HG02642 (cell line): ENCODE measurements at regions not wholly inside any gene's neighbourhood (a gene's known extent, or its start where the extent isn't known, plus 50 kb on each side); places are given as distances from the start of the nearest gene placed in this dataset.
"Not testable (repeated sequence)": the region's sequence is repeated elsewhere in the genome, so short reads cannot be mapped to it uniquely, and the experiment has no call there.

Experiments used
- ATAC-seq: cut with Tn5 transposase; IDR thresholded peaks from one replicate; pipeline ENCODE4 v1.9.1; 2021; ENCODE audit warnings: mild to moderate bottlenecking; ENCODE audit not compliant: unreplicated experiment, poor library complexity

DNA sequence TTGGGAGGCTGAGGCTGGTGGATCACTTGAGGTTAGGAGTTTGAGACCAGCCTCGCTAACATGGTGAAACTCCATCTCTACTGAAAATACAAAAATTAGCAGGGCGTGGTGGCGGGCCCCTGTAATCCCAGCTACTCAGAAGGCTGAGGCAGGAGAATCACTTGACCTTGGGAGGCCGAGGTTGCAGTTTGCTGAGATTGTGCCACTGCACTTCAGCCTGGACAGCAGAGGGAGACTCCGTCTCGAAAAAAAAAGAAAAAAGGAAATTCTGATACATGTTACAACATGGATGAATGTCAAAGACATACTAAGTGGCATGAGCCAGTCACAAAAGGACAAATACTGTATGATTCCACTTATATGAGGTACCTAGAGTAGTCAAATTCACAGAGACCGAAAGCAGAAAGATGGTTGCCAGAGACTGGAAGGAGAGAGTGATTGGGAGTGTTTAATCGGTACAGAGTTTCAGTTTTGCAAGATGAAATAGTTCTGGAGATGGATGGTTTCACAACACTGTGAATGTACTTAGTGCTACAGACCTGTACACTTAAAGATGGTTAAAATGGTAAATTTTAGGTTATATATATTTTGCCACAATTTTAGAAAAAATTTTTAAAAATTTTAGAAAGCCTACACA lies 92.3 kb downstream of the BLID start:
- no peak for ATAC-seq

DNA sequence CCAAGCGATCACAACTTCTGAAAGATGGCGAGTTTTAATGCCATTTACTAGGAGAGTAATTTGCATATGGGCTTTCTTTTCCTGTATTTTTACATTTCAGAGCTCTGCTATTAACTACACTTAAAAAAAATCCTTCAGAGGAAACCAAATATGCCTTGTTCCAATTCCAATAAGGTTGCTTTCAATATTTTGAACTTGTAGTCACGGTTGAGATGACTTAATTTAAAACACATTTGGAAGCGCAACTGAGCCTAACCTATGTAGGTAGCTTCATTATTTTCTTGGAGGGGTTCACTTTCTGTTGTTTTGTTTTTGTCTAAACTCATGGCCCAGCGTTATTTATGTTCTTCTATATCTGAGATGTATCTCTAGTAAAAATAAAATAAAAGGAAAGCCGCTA lies 93.4 kb downstream of the BLID start:
- no peak for ATAC-seq

- ATAC-seq, result no peak
These were observed 95.1 kb downstream of the BLID start for GRCh38 chr11:122020902-122021301.

GRCh38 chr11:122019908-122020694 lies 95.9 kb downstream of the BLID start:
- ATAC-seq, result no peak

- ATAC-seq, result no peak
These were observed 108.4 kb downstream of the BLID start for GRCh38 chr11:122007601-122008071.

DNA sequence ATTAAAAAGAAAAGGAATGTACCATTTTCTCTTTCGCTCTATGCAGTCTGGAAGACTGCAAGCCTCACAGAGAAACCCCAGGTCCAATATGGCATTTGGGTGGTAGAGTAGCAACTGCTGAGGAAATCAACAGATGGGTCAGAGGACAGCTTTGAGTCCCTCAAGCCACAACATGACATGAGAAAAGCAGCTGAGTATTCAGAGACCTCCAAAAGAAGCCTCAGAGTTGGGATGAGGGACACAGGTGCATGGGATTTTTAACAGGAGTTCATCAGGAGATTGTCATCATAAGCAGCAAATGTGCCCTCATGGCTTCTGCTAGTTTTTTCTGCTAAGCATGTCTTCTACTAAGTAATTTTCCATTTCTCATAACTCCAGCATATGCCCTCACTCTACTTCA lies 111.6 kb downstream of the BLID start:
- no peak for ATAC-seq

DNA sequence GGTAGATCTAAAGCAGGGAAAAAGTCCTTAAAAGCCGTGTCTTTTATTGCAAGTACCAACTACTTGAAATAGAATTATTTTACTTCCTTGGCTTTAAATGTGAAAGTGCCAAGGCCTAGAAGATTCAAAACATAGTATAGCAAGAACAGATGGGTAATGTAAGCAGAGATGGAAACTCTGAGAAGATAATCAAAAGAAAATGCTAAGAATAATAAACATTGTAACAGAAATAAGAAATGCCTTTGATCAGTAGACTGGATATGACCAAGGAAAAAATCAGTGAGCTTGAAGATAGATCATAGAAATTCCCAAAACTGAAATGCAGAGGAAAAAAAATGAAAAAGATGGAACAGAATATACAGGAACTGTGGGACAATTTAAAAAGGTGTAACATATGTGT lies 113.1 kb downstream of the BLID start:
- no peak for ATAC-seq

DNA sequence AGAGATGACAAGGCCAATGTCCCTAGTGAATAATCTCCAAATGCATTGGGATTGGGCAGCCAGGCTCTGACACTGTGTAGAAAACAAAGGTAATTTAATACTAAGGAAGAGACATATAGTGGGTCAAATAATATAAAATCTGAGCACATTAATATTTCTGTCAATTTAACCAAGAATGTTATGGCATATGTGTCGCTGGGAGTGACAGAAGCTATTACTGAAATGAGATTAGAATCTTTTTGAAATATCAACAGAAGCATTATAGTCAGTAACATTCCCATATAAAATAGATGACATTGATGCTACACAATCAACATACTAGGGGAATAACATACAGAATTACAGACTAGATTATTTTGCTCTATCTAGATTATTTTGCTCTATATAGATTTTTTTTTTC lies 114.0 kb downstream of the BLID start:
- ATAC-seq, result no peak

DNA sequence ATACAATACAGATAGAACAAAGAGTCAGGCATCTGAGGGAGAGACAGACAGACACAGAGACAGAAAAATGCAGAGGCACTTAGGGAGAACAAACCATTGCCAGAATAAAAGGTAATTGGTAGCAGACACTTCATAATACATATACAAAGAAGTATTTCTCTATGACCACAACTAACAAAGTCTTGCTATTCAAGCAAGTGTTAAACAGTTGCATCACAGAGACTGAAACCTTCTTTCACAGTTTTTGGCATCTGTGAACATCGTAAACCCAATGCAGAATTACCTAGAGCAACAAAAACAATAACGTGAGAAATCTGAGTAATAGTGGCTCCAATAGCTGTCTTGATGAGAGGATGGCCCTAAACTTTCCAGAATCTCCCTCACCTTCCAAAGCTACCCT lies 116.4 kb downstream of the BLID start:
- ATAC-seq, result no peak

DNA sequence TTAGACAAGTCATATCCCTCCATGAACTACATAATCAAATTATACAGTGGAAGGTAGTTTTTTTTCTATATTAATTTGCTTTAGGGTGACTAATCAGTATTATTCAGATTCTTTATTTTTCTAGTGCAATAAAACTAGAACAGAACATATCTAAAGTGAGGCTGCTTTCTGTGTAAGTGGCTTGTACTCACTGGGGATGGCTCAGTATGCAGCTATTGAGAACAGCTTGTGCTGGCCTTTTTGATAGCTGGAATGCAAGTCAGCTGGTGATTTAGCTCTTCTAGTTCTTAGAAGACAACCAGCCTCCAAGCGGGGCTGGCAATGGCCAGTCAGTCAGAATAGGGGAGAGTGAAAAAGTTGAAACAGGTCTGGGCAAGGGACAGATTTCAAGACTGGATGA lies 119.4 kb downstream of the BLID start:
- no peak for ATAC-seq

- no peak for ATAC-seq
These were observed 132.1 kb downstream of the BLID start for GRCh38 chr11:121983901-121984300.

- ATAC-seq, result not testable (repeated sequence)
These were observed 138.1 kb downstream of the BLID start for GRCh38 chr11:121977914-121978313.

- ATAC-seq, result no peak
These were observed 147.4 kb downstream of the BLID start for GRCh38 chr11:121968638-121969037.

DNA sequence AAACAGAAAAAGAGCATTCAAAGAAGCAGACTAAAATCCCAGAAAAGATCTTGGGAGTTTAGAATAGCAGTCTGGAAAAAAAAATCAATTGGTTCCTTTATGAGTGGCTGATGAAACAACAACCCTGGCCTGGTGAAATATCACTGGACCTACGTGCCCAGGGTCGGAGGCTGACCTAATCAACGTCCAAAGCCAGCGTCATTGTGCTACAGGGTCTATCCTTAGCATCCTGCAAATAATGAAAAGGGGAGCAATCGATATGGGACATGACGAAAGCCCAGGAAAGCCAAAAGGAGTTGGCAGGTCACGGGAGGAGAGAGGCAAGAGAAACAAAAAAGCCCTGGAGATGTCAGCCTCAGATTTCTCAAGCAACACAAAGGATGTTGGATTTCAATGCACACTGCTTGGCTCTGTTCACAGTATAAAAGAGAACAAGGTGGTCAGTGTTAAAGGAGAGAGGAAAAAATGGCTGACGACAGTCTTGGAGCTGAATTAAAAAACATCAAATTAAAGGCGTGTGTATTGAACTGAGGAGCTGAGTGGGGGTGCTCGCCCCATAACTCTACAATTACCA lies 148.8 kb downstream of the BLID start:
- ATAC-seq, result no peak

DNA sequence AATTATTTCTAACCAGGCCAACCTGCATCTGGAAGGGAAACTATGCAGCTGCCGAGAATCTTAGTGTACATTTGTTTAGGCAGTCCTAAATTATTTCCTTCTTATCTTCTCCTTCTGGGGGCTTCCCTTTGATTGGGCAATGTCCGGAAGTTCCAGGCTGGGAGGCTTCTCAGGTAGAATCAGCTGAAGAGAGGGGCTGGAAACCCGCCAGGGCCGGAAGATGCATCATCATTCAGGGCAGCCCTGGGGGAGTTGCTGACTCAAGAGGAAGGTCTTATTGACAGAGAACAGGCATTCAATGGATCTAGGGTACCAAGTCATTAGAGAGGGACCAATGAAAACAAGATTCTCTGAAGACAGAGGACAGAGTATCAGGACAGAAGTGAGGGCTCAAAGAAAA lies 150.7 kb downstream of the BLID start:
- no peak for ATAC-seq

- no peak for ATAC-seq
These were observed 151.4 kb downstream of the BLID start for GRCh38 chr11:121964591-121964990.

GRCh38 chr11:121963846-121964245 lies 152.2 kb downstream of the BLID start:
- ATAC-seq, result not testable (repeated sequence)

GRCh38 chr11:121961321-121961801 lies 154.7 kb downstream of the BLID start:
- ATAC-seq, result no peak

DNA sequence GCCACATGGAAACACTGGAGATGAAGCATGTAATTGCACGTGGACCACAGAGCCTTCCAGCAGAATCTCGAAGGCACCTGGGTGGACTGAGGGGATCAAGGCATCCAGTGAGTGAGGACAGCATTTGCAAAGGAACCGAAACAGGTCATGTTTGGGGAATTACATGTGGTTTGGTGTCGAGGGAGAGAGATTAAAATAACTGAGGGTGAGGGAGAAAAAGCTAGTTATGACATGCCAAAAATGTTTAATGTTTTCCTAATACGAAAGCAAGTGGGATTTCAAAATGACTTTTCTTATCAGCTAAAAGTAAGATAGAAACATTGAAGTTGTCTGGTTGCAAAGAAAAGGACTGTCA lies 157.1 kb downstream of the BLID start:
- ATAC-seq, result no peak

- ATAC-seq, result no peak
These were observed 157.6 kb downstream of the BLID start for GRCh38 chr11:121958323-121958970.

DNA sequence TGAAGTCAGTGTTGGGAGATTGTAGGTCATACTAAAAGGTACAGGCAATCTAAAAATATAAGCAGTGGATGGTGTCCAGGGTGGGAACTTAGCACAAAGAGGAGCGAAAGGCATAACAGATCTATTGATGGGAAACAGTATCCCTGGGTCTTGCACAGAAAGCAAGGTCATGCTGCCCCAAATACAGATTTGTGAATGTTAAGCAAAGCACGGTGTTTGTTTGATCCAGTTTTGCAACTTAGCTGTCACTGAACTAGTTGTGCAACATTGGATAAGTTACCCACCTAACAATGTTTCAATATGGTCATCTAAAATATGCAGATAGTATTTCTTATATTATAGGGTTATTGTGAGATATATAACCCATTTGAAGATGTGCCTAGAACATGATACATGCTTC lies 162.9 kb downstream of the BLID start:
- no peak for ATAC-seq
